Stomach (tissue), 4 donors: ENCODE measurements at regions not wholly inside any gene's neighbourhood (a gene's known extent, or its start where the extent isn't known, plus 50 kb on each side); places are given as distances from the start of the nearest gene placed in this dataset.

Experiments
- POLR2A ChIP-seq, 4 donors: fragments of 450-650 bp; IDR thresholded peaks; one replicate each; pipeline ENCODE4 v1.6.1; 2016; ENCODE audit warnings: antibody characterized with exemption in 4 of 4, control low read depth in 2 of 4, mild to moderate bottlenecking in 1 of 4, moderate library complexity in 1 of 4
- TF ChIP-seq, protein P1 (sequence below), 7 experiments: fragments of 450-650 bp in 4 of 7; fragments of 200-600 bp in 3 of 7; sonication (generic) in 3 of 7; IDR thresholded peaks; one replicate each; pipeline ENCODE4 v1.5.1; 2016 to 2019; ENCODE audit warnings: antibody characterized with exemption in 7 of 7, control low read depth in 2 of 7, mild to moderate bottlenecking in 1 of 7

DNA sequence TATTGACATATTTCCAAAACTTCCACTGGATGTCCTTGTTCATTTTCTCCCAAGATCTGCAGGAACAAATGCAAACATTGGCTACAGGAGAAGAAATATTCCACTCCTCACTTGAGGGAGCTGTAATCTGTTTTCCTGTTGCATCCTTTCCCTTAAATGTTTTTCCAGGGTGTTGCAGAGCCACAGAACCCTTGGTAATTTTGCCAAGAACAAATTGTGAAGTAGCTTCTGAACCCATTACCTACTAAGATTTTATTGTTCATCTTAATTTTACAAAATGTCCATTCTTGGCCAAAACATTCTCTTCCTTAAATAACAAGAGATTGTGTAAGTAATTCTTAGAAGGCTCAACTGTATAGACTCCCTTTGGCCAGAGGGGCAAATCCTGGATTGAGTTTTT, 177.0 kb downstream of the GNAT3 start:
- TF ChIP-seq, protein P1, sequence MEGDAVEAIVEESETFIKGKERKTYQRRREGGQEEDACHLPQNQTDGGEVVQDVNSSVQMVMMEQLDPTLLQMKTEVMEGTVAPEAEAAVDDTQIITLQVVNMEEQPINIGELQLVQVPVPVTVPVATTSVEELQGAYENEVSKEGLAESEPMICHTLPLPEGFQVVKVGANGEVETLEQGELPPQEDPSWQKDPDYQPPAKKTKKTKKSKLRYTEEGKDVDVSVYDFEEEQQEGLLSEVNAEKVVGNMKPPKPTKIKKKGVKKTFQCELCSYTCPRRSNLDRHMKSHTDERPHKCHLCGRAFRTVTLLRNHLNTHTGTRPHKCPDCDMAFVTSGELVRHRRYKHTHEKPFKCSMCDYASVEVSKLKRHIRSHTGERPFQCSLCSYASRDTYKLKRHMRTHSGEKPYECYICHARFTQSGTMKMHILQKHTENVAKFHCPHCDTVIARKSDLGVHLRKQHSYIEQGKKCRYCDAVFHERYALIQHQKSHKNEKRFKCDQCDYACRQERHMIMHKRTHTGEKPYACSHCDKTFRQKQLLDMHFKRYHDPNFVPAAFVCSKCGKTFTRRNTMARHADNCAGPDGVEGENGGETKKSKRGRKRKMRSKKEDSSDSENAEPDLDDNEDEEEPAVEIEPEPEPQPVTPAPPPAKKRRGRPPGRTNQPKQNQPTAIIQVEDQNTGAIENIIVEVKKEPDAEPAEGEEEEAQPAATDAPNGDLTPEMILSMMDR (IDR thresholded peaks at IDR 0.05): no peak
- TF ChIP-seq POLR2A (IDR thresholded peaks at IDR 0.05): no peak
